HG02642 (cell line): ENCODE measurements at regions not wholly inside any gene's neighbourhood (a gene's known extent, or its start where the extent isn't known, plus 50 kb on each side); places are given as distances from the start of the nearest gene placed in this dataset.
"Not testable (repeated sequence)": the region's sequence is repeated elsewhere in the genome, so short reads cannot be mapped to it uniquely, and the experiment has no call there.

Experiments
- ATAC-seq: cut with Tn5 transposase; IDR thresholded peaks from one replicate; pipeline ENCODE4 v1.9.1; 2021; ENCODE audit warnings: mild to moderate bottlenecking; ENCODE audit not compliant: unreplicated experiment, poor library complexity

DNA sequence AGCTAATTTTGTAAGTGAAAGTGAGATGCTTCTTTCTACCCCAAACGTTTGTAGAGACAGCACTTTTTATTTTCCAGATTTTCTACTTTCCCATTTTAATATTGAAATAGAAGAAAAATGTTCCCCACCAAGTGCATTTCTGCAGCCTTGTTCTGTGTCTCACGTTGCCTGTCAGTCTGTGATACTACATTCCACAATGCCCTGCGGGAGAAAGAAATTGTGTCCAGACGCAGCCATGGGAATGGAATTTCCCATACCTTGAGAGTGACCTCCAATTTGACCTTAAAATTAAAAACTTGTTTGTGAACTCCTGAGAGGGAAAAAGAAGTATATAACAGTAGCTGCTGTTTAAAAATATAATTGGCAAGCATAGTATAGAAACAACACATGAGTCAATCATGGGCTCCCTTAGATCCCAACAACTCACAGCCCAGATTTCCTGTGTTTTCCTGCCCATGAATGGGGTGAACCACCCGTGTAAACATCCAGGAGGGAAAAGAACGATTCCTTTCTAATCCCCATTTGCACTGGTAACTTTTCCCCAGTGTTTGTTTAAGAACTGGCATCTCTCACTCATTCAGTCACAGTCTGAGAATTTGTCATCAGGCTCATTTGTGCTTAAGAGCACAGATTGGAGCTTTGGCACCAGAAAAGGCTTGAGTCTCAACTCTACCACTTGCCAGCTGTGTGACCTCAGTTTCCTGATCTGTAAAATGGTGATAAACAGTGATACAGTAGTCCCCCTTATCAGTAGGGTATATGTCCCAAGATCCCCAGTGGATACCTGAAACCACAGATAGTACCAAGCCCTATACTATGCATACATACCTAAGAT is 166.1 kb upstream of the ZNF521 start:
- ATAC-seq, result peak; percentile 43

DNA sequence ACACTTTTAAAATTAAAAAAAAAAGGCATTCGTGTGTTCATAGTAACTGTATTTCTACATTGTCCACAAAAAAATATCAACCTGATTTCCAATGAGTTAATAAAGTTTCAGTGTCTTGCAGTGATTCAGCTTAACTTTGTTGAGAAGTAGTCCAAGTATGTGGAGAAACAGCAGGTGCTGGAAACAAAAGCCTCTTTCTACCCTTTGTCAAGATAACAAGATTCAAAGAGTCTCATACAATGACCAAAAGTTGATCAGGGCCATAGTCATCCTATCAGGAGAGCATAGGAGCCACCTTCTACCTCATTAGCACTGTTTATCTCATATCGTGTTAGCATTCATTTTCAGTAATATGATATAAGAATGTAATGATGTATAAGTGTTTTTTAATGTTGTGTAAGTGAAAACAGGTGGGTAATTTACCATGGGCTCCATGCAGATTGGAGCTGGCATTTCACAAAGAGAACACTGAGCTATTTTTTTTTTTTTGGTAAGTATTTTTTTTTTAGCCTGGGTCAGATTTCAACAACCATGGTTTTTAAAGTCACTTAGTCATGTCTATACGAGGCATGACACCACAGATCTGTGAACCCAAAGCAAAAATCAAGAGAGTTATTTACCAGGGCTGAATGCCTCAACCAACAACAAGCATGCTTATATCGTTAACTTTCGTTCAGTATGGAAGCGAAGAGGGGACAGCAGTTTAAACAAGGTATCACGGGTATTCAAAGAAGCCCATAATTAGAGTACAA is 165.0 kb upstream of the ZNF521 start:
- ATAC-seq, result no peak

DNA sequence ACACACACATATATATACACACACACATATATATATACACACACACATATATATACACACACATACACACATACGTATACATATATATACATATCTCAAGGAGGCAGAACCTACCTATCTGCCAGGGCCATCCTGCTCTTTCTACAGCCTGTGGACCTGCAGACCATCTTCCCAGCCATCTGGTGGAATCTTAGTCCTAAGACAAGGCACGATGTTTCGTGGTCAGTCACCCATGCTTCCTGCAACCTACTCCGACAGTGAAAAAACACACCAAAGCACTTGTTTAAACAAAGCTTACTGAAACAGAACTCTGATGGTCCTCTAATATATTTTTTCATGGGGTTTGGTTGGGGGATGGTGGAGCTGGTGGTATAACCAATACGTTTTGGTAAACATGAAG is 164.2 kb upstream of the ZNF521 start:
- ATAC-seq, result no peak

GRCh38 chr18:25510096-25510495 is 158.1 kb upstream of the ZNF521 start:
- no peak for ATAC-seq

- ATAC-seq, result no peak
These were observed 151.7 kb upstream of the ZNF521 start for GRCh38 chr18:25503567-25504081.

GRCh38 chr18:25497151-25497794 is 145.3 kb upstream of the ZNF521 start:
- ATAC-seq, result no peak

DNA sequence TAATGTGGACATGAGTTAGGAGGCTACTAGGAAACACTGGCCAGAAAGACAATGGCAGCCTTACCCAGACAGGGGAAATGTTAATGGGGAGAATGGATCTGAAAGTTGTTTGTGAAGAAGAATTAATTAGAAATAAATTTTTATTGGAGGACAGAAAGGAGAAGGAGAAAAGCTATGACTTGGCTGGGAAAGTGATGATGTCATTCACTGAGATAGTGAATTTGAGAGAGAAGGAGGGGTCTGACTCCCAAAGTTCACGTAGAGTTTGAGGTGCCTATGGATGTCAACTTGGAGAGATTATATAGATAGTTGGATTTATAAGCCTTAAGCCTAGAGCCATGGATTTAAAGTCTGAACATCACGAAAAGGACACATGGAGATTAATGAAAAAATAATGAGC is 144.6 kb upstream of the ZNF521 start:
- ATAC-seq, result no peak

GRCh38 chr18:25495606-25496005 is 143.6 kb upstream of the ZNF521 start:
- no peak for ATAC-seq

DNA sequence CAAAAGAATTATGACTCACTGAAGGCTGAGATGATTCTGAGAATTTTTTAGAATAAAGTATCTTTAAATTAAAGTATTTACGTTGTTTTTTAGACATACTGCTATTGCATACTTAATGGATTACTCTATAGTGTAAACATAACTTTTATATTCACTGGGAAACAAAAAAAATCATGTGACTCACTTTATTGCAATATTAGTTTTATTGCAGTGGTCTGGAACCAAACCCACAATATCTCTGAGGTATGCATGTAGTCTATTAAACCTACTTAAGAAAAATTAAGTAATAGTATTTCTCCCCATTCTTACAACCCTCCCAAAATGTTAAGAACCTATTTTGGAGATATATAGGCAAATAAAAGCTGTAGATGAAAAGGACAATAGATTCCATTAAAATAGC is 142.9 kb upstream of the ZNF521 start:
- ATAC-seq, result no peak

GRCh38 chr18:25493401-25493800 is 141.4 kb upstream of the ZNF521 start:
- ATAC-seq, result no peak

- no peak for ATAC-seq
These were observed 138.3 kb upstream of the ZNF521 start for GRCh38 chr18:25490316-25490715.

DNA sequence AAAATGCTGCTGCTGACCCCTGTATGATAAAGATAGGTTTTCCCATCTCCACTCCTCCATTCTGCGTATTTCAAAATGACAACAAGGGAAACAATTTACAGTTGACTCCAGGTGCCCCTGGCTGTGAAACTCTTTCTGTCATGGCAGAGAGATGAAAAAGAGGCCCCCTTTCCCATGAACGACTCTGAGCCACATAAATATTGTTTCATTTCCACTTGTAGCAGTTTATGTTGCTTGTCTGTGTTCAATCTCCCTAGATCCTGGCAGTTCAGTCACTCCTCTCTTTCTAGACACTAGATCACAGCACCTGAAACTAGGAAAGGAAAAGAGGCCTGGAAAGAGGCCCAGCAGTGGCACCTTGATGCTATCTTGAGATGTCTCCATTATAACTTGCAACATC is 121.0 kb upstream of the ZNF521 start:
- no peak for ATAC-seq

- ATAC-seq, result not testable (repeated sequence)
These were observed 119.0 kb upstream of the ZNF521 start for GRCh38 chr18:25470756-25471524.

DNA sequence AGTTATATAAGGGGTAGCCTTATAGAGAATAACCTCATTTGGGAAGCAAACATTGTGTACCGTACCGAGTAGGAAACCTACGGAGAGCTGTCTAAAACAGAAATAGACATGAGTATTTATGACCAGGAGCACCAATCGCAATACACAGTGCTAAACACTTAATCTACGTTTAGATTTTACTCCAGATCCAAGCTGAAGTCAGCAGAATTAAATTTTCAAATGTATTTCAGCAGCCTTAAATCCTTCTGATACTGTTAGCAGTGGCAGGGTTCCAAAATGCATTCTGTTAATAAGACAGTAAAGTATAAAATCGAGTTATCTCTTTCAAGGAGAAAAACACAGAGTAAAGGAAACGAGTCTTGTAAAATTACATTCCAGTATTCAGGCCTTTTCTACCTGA is 118.1 kb upstream of the ZNF521 start:
- no peak for ATAC-seq

DNA sequence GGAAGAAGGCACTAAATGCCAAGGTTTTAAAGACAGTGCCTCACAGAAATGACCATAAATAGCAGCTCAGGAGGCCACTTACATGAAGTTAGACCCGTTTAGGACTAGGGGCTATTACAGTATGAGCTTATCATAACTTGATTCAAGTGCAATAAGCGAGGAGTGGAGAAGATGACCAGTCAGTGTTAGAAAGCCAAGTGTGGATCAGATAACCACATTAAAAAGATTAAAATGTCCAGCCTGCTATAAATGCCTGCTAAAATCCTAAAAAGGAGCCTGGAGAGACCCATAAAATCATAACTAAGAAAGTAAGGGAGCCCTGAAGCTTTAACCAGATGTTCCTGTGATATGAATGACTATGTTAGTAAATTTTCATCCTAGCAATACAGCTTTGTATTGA is 117.5 kb upstream of the ZNF521 start:
- no peak for ATAC-seq

DNA sequence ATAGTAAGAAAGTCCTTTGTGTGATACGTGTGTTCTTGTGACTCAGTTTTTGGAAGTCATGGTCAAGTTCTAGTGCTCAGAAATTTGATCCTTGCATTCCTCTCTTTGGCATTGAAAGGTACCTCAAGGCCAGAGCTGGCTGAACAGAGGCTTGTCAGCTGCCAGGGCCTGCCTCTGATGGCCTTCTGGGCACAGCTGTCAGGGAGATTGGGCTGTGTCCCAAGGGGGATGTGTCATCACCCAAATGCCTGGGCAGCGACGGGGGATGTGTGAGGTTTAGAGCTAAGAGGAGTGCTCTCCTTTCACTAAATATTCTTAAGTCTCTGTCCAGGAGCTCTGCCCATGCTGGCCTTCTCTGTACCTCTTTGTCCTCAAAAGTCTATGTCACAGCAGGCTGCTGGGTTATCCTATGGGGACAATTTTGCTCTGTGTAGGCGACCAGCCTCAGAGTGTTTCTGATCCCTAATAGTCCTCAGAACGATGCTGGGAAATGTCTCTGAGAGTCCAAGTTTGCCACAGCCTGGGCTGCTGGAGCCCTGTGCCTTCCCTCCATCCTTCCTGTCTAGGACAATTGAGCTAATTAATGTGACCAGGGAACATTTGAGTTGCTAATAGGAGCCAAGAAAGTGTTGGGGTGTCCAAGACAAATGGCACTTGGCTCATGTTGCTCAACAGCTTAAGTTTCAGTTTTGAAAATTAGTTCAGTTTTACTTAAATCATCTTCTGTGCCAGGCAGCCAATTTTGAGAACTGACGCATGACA is 115.4 kb upstream of the ZNF521 start:
- ATAC-seq, result no peak

DNA sequence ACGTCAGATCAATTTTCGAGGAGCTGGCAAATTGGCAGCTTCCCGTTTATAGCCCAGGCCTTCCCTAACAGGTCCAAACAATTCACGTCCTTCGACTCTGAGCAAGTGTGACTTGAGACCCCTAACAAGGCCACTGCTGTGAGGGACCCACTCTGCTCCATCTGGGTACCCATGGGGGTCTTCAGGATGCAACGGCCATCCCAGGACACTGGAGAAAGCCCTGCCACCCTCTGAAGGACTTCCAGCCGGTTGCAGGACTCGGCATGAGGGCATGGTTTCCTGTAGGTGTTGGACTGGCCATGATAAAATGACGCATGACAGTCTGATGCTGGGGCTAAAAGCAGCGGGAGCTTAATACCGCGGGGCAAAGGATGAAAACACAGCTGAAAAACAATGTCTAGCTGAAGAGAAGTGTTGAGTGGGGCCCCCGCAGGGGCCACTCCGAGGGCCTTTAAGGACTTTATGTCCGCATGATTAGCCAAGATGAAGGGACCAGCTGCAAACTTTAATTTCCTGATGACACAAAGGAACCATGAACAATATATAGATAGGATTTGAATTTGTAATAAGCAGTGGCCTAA is 113.3 kb upstream of the ZNF521 start:
- ATAC-seq, result no peak

- no peak for ATAC-seq
These were observed 112.3 kb upstream of the ZNF521 start for GRCh38 chr18:25464227-25464626.

DNA sequence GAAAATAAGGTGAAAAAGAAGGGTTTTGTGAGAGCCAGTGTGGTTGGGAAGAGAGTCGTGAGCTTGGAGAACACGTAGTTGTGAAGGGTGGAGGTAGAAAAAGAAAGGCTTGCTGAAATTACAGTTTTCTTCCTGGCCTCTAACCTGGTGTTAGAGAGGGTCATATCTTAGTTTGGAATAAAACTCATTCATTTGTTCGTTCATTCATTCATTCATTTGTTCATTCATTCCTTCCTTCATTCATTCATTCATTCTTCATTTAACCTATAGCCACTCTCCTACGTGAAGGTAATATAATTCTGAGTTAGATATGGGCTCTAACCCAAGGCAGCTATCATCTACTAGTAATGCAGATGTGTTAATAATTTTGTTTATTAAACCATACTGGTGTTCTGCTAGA is 111.8 kb upstream of the ZNF521 start:
- ATAC-seq, result no peak
